ENCODE measurements at regions not wholly inside any gene's neighbourhood (a gene's known extent, or its start where the extent isn't known, plus 50 kb on each side); places are given as distances from the start of the nearest gene placed in this dataset.

DNA sequence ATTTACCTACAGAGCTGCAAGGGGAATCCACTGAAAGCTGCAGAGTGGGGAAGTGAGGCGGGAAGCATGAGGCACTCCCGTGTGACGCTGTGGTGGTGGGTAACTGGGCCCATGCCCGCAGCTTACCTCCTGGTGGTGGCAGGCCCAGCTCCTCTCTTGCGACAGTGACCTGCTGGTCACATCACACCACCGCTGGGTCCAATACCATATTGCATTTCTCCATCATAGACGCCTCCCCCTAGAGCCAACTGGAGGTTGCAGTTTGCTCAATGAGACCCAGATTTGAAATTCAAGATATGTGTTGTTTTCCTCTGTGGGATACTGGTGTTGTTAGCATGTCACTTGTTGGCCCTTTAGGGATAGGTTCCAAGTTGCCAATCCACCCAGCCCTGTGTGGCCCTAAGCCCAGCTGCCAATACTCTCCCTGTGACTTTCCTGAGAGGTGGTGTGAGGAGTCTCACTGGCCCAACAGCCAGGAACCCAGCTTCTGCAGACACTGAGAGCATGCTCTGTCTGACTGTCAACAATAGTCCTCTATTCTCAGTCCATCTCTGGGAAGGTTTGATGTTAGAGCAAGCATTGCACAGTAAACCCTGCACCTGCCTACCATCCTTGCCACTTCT is 428.3 kb downstream of the GADD45G start:
- TF ChIP-seq CTCF (optimal IDR thresholded peaks at IDR 0.05 in 1 of 3, IDR thresholded peaks at IDR 0.05 in 1 of 3, conservative IDR thresholded peaks at IDR 0.05 in 1 of 3; ENCODE audit: extremely low read depth in 1 of 3, insufficient read depth in 2 of 3, low read length in 3 of 3) (no peak), EZH2 (IDR thresholded peaks at IDR 0.05; ENCODE audit: low read length) (no peak)

Measured in keratinocyte (primary cell).